IMR-90 (cell line): ENCODE measurements at regions not wholly inside any gene's neighbourhood (a gene's known extent, or its start where the extent isn't known, plus 50 kb on each side); places are given as distances from the start of the nearest gene placed in this dataset.

Source experiments
- POLR2A ChIP-seq: IDR thresholded peaks from 2 replicates; pipeline ENCODE4 v1.6.1; 2012; ENCODE audit warnings: mild to moderate bottlenecking, low read depth, low read length
- RAD21 ChIP-seq: IDR thresholded peaks from 2 replicates; pipeline ENCODE4 v1.6.1; 2012; ENCODE audit warnings: low read length, improper control_type of control experiment
- TF ChIP-seq, protein P1 (sequence below): conservative IDR thresholded peaks from 2 replicates; pipeline ENCODE4 v1.5.1; 2012; ENCODE audit warnings: mild to moderate bottlenecking, low read depth, low read length, improper control_type of control experiment

DNA sequence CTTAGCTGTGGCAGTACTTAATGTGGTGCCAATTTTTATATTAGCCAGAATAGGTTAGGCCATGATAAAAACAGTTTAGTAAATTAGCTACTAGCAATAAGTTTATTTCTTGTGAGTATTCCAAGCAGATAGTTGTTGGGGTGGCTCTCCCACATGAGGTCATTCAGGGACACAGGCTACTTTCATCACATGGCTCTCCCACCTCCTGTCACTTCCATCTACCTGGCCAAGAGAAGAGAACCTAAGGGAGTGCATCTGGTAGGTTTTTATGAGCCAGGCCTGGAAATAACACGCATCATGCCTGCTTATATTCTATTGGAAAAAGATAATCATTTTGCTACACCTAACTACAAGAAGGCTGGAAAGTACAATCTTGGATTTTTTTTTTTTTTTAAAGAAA lies 161.4 kb upstream of the CCNH start:
- TF ChIP-seq, protein P1, sequence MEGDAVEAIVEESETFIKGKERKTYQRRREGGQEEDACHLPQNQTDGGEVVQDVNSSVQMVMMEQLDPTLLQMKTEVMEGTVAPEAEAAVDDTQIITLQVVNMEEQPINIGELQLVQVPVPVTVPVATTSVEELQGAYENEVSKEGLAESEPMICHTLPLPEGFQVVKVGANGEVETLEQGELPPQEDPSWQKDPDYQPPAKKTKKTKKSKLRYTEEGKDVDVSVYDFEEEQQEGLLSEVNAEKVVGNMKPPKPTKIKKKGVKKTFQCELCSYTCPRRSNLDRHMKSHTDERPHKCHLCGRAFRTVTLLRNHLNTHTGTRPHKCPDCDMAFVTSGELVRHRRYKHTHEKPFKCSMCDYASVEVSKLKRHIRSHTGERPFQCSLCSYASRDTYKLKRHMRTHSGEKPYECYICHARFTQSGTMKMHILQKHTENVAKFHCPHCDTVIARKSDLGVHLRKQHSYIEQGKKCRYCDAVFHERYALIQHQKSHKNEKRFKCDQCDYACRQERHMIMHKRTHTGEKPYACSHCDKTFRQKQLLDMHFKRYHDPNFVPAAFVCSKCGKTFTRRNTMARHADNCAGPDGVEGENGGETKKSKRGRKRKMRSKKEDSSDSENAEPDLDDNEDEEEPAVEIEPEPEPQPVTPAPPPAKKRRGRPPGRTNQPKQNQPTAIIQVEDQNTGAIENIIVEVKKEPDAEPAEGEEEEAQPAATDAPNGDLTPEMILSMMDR = no peak
- TF ChIP-seq RAD21 (no peak), POLR2A (no peak)
